ENCODE measurements at regions not wholly inside any gene's neighbourhood (a gene's known extent, or its start where the extent isn't known, plus 50 kb on each side); places are given as distances from the start of the nearest gene placed in this dataset.

GRCh38 chr1:34686531-34686930, 68.3 kb upstream of the GJB5 start:
- Mint-ChIP-seq H3K4me3 (no peak overlapping the region), H3K27ac (no peak overlapping the region), H3K27me3 (ENCODE audit: low read depth) (peaks cover 46% of the 10 kb centered on the region), H3K4me1 (peaks cover 11% of the 10 kb centered on the region), H3K36me3 (no peaks in the 10 kb centered on the region), H3K9me3 (peaks cover 3% of the 10 kb centered on the region)
- TF ChIP-seq CTCF (IDR thresholded peaks at IDR 0.05; ENCODE audit: unreplicated experiment): no peak
- no peak for DNase-seq (ENCODE audit: low spot score in 2 of 2, unreplicated experiment in 2 of 2)

- no peak for TF ChIP-seq CTCF (IDR thresholded peaks at IDR 0.05; ENCODE audit: unreplicated experiment)
- Mint-ChIP-seq H3K4me3 (no peak overlapping the region), H3K4me1 (peaks cover 8% of the 10 kb centered on the region), H3K36me3 (no peaks in the 10 kb centered on the region), H3K27ac (no peak overlapping the region), H3K27me3 (ENCODE audit: low read depth) (peaks cover 55% of the 10 kb centered on the region), H3K9me3 (peaks cover 3% of the 10 kb centered on the region)
- DNase-seq (ENCODE audit: low spot score in 2 of 2, unreplicated experiment in 2 of 2): no peak
These were observed 66.7 kb upstream of the GJB5 start for GRCh38 chr1:34688006-34688741.

- no peak overlapping the region for H3K27ac Mint-ChIP-seq
- peaks cover 3% of the 10 kb centered on the region for H3K9me3 Mint-ChIP-seq
- no peaks in the 10 kb centered on the region for H3K4me1 Mint-ChIP-seq
- H3K36me3 Mint-ChIP-seq: no peaks in the 10 kb centered on the region
- no peak for TF ChIP-seq CTCF (IDR thresholded peaks at IDR 0.05; ENCODE audit: unreplicated experiment)
- no peak for DNase-seq (ENCODE audit: low spot score in 2 of 2, unreplicated experiment in 2 of 2)
- no peak overlapping the region for H3K4me3 Mint-ChIP-seq
- H3K27me3 Mint-ChIP-seq (ENCODE audit: low read depth): peaks cover 60% of the 10 kb centered on the region
These were observed 64.6 kb upstream of the GJB5 start for GRCh38 chr1:34690269-34690668.

- no peak overlapping the region for H3K4me3 Mint-ChIP-seq
- no peak for DNase-seq (ENCODE audit: low spot score in 2 of 2, unreplicated experiment in 2 of 2)
These were observed 61.8 kb upstream of the GJB5 start for GRCh38 chr1:34693081-34693480.

GRCh38 chr1:34694383-34694782, 60.5 kb upstream of the GJB5 start:
- Mint-ChIP-seq H3K27ac (no peak overlapping the region), H3K36me3 (no peaks in the 10 kb centered on the region), H3K9me3 (no peaks in the 10 kb centered on the region), H3K4me3 (no peak overlapping the region), H3K27me3 (ENCODE audit: low read depth) (peaks cover 48% of the 10 kb centered on the region), H3K4me1 (peaks cover 11% of the 10 kb centered on the region)
- no peak for DNase-seq (ENCODE audit: low spot score in 2 of 2, unreplicated experiment in 2 of 2)
- no peak for TF ChIP-seq CTCF (IDR thresholded peaks at IDR 0.05; ENCODE audit: unreplicated experiment)

More at GRCh38 chr1:34693081-34693480, 61.8 kb upstream of the GJB5 start:
- no peak for TF ChIP-seq CTCF (IDR thresholded peaks at IDR 0.05; ENCODE audit: unreplicated experiment)
- H3K27me3 Mint-ChIP-seq (ENCODE audit: low read depth): peaks cover 51% of the 10 kb centered on the region
- H3K27ac Mint-ChIP-seq: no peak overlapping the region
- H3K36me3 Mint-ChIP-seq: no peaks in the 10 kb centered on the region
- H3K4me1 Mint-ChIP-seq: peaks cover 11% of the 10 kb centered on the region
- no peaks in the 10 kb centered on the region for H3K9me3 Mint-ChIP-seq

Data from mesothelial cell of epicardium (in vitro differentiated cells).